DOHH2 (cell line): ENCODE measurements at regions not wholly inside any gene's neighbourhood (a gene's known extent, or its start where the extent isn't known, plus 50 kb on each side); places are given as distances from the start of the nearest gene placed in this dataset.

ENCODE experiments used
- EZH2phosphoT487 ChIP-seq: fragments of 200-600 bp; sonication (generic); IDR thresholded peaks from 2 replicates; pipeline ENCODE4 v1.6.1; 2017; ENCODE audit warnings: borderline replicate concordance, mild to moderate bottlenecking, antibody characterized with exemption, low read length, moderate library complexity, mixed read lengths
- TF ChIP-seq, protein P1 (sequence below): fragments of 200-600 bp; sonication (generic); IDR thresholded peaks from one replicate; pipeline ENCODE4 v1.5.1; 2014; ENCODE audit warnings: antibody characterized with exemption, mild to moderate bottlenecking, low read depth, low read length; ENCODE audit not compliant: poor library complexity, severe bottlenecking

DNA sequence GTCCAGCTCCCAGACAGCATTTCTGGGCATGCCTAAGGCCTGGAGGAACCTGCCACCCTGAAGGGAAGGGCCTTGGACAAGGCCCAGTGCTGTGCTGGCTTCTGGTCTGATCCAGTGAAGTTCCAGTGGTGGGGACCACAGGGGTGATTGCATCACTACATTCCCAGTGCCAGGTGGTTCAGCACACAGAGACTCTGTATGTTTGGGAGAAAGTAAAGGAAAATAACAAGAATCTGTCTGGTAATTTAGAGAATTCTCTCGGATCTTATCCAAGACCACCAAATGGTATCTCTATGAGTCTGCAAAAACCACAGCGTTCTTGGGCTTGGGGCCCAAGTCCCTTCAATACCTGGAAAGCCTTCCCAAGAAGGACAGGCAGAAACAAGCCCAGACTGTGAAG lies 131.8 kb upstream of the MAD2L1 start:
- TF ChIP-seq, protein P1, sequence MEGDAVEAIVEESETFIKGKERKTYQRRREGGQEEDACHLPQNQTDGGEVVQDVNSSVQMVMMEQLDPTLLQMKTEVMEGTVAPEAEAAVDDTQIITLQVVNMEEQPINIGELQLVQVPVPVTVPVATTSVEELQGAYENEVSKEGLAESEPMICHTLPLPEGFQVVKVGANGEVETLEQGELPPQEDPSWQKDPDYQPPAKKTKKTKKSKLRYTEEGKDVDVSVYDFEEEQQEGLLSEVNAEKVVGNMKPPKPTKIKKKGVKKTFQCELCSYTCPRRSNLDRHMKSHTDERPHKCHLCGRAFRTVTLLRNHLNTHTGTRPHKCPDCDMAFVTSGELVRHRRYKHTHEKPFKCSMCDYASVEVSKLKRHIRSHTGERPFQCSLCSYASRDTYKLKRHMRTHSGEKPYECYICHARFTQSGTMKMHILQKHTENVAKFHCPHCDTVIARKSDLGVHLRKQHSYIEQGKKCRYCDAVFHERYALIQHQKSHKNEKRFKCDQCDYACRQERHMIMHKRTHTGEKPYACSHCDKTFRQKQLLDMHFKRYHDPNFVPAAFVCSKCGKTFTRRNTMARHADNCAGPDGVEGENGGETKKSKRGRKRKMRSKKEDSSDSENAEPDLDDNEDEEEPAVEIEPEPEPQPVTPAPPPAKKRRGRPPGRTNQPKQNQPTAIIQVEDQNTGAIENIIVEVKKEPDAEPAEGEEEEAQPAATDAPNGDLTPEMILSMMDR, result no peak
- TF ChIP-seq EZH2phosphoT487, result no peak
